ENCODE measurements at regions not wholly inside any gene's neighbourhood (a gene's known extent, or its start where the extent isn't known, plus 50 kb on each side); places are given as distances from the start of the nearest gene placed in this dataset.

GRCh38 chr14:100399052-100399849, 76.1 kb downstream of the SLC25A47 start:
- DNase-seq (ENCODE audit: low spot score) = no peak

DNA sequence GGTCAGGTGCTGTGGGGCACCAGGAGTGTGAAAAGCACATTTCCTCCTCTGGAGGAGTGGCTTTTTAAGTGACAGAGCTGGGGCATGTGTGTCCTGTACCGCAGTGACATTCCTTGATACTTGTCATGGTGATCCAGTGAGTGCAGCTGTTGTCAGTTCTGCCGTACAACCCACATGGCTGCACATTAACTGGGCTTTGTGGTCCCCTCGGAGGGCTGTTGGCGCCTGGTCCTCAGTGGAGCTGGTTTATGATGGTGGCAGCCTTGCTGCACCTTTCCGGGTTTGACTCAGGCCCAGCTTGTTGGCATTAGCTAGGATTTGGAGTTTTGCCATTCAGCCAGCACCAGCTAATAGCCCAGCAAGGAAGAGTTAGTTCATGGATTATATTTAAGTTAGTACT, 77.0 kb downstream of the SLC25A47 start:
- DNase-seq (ENCODE audit: low spot score) = no peak

- no peak for DNase-seq (ENCODE audit: low spot score)
Measured at GRCh38 chr14:100401031-100401692, 78.0 kb downstream of the SLC25A47 start.

DNA sequence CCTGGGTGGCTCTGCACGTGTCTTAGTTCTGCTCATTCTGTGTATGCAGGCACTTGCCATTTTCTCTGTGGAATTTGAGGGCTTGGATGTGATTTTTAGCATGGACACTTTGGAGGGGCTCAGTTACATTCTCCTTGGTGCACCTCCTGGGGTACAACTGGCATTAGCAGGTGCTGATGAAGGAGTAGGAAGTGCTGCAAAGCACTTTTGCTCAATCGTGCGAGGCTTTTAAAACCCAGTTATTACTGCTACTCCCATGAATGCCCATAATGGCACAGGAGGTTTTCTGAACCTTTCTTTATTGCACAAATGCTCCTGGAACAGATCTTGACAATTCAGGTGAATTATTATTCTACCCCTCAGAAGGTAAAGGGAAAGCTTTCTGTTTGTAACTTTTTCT, 78.7 kb downstream of the SLC25A47 start:
- DNase-seq (ENCODE audit: low spot score) = no peak

GRCh38 chr14:100402631-100403030, 79.5 kb downstream of the SLC25A47 start:
- no peak for DNase-seq (ENCODE audit: low spot score)

DNA sequence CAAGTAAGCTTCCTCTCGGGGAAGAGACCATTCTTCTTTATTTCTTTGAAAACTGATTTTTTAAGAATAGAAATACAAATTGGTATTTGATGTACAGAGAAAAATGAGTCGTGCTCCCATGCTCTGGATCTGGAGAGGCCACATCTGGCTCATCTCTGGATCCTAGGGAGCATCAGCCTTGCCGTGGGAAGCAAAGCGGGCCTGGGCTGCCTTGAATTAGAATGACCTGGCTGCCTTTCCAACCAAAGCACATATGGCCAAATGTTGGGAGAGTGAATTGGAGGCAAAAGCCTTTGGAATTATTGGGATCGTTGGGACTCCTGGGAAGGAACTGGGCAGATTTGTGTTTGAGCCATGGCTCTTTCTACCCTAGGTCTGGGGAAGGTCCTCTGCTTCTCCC, 80.0 kb downstream of the SLC25A47 start:
- no peak for DNase-seq (ENCODE audit: low spot score)

DNA sequence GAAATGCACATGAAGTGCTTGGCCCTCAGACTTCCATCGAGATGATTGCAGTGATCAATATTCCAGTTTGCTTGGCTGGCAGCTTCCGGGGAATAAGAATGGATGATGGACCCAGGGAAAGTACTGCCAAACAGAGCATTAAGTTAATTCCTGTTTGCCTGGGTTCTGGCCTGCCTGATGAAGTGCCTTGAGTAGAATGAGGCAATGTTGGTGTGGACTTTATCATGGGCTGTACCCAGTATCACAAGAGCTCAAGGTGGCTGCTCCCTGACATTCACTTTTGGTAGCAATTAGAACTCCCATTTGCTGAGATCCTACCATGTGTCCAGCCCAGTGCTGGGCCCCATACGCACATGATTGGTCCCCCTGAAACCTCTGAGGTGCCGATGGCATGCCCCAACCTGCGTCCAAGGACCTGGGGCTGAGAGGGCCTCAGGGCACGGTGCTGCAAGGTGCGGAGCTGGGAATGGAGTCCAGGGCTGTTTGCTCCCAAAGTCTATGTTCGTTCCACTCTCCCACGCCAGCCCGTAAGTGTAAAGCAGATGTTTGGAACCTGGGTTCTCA, 80.7 kb downstream of the SLC25A47 start:
- no peak for DNase-seq (ENCODE audit: low spot score)

DNA sequence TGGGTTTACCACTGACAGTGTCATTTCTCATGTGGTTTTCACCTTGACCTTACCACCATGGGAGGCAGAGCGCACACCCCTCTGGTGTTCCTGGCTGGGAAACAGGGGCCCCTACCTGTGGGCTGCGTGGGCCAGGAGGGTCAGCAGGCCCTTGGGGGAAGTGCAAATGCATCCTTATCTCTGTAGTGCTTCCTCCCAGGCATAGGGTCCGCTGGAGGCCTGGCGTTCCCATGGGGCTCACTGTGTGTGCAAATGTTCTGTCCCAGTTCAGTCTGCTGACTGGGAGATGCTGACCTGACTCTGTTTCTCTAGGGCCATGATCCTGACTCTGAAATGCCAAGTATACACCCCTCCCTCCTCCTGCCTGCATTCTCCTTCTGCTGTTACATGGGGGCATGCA, 81.3 kb downstream of the SLC25A47 start:
- DNase-seq (ENCODE audit: low spot score) = no peak

DNA sequence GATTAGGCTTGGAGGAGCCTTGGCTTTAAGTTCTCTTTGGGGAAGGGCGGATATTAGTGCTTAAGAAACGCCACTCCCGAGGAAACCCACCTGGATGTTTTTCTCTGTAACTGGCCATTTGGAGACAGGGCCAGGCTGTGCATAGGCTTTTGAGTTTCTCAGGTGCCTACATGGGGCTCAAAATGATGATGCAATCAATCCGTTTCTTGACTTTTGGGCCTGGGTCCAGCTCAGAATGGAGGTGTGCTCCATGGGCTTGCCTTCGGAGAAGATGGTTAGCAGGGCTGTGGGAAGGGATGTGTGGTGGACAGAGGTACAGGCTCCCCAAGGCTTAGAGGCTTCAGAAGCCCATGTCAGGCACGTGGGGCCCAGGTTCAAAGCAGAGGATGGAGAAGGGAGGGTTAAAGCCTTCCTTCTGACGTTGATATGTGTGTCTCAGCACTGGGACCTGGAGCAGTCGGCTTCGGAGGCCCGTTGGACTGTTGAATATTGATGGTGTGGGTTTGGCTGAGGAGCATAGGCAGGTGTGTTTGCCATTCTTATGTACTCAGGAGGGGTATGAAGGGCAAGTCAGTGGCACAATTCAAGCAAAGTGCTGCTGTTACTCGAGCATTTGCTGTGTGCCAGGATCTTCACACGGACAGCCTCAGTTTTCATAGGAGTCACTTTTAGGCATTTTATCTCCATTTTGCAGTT, 82.8 kb downstream of the SLC25A47 start:
- DNase-seq (ENCODE audit: low spot score) = no peak

DNA sequence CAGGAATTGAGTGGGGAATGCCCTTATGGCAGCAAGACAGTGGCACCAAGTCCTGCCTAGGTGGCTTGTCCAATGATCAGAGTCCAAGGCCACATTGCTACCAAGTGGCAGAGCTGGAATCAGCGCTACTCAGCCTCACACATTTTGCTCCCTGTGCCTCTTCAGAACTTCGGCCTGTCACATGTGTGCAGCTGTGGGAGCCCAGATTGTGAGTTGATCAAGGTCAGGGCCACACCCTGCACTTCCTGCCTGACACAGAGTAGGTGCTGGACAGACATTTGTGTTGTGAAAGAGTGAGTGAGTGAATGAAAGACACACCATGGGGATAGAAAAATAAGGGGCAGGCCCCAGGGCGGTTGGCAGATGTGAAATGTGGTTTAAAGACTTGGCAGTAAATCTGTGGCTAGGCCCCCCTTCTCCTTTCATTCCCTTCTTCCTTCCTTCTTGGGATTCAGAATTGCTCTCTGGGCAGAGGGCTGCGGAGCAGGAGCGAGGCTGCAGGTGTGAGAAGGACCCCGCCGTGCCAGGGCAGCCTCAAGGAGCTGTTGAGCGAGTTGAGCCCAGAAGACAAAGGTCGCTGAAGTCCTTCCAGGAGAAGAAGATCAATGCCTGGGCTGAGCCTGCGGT, 83.5 kb downstream of the SLC25A47 start:
- no peak for DNase-seq (ENCODE audit: low spot score)

DNA sequence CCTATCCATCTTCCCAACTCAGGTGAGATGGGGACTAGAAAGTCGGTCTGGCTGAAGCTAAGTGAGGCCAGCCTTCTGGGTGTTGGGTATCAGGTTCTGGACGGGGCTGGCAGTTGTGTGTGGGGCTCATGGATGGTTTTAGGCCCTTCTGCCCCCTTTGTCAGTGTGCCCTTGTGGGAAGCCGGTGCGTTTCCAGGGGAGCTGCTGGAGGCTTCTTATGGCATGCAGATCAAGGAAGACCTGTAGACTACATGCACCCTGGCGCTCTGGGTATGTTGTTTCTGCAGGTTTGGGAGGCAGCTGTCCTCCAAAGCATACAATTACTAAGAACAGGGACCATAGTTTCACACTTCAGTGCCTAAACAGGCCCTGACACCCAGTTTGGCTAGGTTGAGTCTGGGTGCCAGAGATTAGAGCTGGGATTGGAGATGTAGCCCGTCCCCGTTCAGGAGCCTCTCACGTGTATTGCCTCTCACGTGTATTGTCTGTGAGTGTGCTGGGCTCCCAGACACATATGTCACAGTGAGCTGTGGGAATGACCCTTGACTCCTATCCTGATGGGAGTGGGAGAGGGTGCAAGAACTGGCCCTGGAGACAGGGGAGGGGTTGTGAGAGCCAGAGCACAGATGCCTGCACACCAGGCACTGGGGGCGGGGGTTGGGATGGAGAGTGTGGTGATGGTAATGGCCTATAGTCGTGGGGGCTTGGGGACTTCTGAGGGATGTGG, 84.4 kb downstream of the SLC25A47 start:
- DNase-seq (ENCODE audit: low spot score) = no peak

DNA sequence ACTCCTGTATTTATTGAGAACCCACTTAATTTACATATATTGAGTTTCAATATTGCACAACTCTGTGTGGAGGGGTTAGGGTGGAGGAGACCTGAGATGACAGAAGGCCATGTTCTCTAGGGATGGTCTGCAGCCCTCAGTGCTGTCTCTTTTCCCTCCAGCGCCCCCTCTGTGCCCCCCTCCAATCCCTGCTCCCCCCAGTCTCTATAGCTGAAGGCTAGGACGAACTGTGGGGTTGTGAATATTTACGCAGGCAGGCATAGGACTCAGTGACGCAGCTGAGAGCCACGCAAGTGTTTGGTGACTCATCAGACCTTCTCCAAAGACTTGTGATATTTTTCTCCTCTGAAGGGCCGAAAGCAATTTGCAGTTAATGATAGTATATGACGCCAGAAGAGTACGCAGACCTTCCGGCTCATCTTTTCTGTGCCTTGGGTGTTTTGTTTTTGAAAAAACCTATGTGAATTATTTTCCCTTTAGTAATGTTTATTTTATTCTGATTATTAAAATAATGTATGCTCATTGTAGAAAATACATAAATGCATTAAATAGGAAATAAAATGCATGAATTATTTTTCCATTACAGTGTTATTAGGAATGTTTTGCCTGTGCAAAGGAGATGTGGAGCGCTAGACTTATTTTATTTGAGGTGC, 85.3 kb downstream of the SLC25A47 start:
- DNase-seq (ENCODE audit: low spot score) = no peak

DNA sequence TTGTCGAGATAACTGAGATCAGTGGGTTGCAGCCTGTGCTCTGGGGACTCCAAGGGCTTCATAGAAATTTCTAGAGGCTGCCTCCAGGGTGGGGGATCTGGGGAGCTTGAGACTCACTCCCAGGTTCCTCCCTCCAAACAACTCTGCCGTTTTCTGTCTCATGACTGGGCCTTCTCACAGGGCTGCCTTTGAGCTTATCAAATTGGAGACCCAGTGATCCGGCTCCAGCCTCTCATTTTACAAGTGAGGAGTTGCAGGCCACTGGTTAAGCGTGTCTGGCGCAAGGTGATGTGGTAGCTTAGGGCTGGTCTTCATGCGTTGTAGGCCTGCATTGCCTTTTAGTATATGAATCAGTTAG, 85.8 kb downstream of the SLC25A47 start:
- DNase-seq (ENCODE audit: low spot score) = no peak

- DNase-seq (ENCODE audit: low spot score) = no peak
Measured at GRCh38 chr14:100409651-100410050, 86.5 kb downstream of the SLC25A47 start.

DNA sequence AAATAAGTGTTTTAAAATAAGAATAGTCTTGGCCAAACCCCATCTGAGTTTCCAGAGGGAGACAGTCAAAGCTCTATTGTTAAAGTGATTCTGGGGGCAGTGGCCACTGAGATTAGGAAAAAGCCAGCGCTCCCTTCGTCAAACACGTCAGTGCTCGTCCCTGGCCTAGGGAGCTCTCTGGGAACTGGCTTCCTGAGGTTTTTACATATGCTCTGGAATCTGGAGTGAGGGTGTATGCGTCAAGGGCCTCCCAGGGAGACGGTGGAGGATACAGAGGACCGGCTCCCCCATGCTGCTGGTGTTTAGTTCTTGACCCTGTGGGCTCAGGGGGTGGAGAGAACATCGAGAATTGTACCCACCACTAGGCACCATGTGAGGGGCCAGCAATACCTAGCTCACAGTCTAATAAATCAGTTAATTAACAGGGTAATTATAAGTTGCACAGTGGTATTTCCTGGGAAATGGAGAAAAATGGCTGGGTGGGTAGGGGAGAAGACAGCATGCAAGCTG, 87.0 kb downstream of the SLC25A47 start:
- DNase-seq (ENCODE audit: low spot score) = no peak

DNA sequence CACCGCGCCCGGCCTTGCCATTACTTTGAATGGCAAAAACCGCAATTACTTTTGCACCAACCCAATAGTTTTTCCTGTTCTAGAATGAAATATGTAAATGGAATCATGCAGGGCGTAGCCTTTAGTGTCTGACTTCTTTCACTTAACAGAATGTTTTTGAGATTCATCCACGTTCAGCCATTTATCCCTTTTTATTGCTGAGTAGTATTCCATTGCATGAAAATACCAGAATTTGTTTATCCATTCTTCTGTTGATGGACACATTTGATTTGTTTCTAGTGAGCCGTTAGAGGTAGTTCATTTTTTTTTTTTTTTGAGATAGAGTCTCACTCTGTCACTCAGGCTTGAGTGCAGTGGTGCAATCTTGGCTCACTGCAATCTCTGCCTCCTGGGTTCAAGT, 90.6 kb downstream of the SLC25A47 start:
- no peak for DNase-seq (ENCODE audit: low spot score)

DNA sequence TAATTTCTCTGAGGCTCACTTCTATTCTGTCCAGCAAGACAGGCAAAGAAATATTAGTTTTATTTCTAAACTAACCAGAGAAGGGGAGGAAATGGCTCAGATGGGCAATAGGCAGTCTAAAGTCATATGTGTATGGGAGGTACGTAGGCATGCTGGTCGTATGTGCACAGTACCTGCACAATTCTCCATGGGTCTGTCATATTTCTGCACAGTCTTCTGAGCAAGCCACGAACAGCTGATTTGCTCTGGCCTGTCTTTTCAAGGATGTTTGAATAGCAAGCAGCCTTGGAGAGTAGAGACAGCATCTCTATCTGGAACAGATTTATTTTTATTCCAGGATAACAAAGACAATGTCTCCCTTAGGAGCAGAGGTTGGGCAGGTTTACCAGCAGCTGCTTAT, 92.1 kb downstream of the SLC25A47 start:
- DNase-seq (ENCODE audit: low spot score) = no peak

GRCh38 chr14:100416081-100416680, 93.0 kb downstream of the SLC25A47 start:
- no peak for DNase-seq (ENCODE audit: low spot score)

- DNase-seq (ENCODE audit: low spot score) = no peak
Measured at GRCh38 chr14:100416921-100417860, 94.1 kb downstream of the SLC25A47 start.

Data from germinal center (tissue), 1 donor.